ENCODE measurements at regions not wholly inside any gene's neighbourhood (a gene's known extent, or its start where the extent isn't known, plus 50 kb on each side); places are given as distances from the start of the nearest gene placed in this dataset.
"Not testable (repeated sequence)": the region's sequence is repeated elsewhere in the genome, so short reads cannot be mapped to it uniquely, and the experiment has no call there.

DNA sequence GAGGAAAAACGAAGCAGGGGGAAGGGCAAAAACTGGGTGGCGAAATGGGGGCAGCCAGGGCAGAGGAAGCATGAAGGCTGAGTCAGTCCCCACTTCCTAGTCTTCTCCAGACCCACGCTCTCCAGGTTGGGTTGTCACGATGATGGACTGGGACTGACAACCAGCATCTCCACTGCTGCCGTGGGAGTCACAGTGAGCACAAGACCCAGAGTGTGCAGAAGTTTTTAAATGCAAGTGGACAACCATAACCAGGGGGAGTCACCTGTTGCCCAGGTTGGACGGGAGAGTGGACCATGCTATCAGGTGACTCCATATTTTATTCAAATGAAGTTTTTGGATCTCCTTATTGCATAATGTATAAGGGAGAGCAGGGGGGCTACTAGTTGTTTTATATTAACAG lies 511.4 kb upstream of the ZFP42 start:
- no peak for DNase-seq (ENCODE audit: low spot score)

DNA sequence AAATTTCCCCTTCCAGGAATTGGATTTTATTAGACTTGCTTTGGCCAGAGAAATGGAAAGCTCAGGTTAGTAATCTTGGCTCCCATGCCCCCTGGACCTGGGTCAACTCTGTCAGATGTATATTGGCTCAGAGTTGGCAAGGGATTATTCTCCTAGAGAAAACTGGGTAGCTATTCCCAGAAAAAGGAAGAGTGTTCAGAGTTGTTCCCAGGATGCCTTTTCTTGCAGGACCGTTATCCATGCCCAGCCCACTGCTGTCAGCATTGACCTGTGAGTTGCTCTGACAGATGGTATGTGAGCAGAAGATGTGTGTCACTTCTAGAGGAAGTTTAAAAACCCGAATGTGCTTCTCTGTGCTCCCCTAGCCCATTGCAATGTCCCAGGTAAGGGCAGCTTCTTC lies 509.9 kb upstream of the ZFP42 start:
- DNase-seq (ENCODE audit: low spot score) = no peak

DNA sequence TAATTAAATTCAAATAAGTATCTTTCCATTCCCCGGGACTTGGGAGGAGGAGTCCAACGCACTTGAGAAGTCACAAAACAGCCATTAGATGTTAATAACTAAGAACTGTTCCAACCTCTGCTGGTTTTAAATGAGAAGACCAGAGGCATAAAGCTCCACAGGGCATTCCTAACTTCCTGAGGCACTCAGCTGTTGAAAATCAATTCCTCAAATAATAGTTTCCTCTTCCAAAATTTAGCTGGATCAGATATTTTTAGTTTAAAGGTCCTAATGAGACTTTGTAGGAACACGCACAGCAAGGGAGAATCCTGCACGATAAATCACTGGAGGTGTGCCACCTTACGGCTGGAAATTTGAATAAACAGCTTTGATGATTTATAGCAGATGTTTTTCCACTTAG lies 504.3 kb upstream of the ZFP42 start:
- no peak for DNase-seq (ENCODE audit: low spot score)

DNA sequence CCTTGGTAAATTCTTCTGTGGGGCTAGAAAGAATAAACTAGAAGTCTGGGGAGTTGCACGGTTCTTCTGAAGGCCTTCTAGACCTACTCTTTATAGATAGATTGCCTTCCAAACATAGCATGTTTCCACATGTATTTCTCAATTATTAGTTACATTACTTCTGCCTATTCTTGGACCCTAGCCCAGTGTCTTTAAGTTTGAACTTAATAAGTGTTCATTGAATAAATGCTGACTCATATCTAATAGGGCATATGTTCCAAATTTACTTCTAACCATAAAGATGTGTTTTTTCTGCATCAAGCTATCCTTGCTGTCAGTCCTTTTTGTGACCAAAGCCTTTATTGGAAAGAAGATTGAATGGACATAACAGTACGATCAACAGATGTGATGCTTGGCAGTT lies 503.6 kb upstream of the ZFP42 start:
- DNase-seq (ENCODE audit: low spot score) = no peak

DNA sequence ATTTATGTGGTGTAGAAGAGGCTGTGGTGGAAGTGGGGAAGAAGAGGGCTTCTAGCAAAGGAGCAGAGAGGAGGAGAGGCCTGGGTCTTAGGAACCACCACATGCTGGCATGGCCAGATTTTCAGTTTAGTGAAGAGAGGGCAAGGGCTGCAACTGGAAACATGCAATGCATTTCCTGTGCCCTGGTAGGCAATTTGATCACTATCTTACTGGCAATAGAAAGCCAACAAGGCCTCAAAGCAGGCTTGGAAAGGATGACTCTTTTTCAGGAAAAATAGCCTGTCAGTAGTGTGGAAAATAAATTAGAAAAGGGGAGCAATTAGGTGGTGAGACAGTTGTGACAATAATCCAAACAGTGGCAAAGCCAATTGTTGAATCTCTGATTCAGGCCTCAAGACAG lies 501.9 kb upstream of the ZFP42 start:
- no peak for DNase-seq (ENCODE audit: low spot score)

DNA sequence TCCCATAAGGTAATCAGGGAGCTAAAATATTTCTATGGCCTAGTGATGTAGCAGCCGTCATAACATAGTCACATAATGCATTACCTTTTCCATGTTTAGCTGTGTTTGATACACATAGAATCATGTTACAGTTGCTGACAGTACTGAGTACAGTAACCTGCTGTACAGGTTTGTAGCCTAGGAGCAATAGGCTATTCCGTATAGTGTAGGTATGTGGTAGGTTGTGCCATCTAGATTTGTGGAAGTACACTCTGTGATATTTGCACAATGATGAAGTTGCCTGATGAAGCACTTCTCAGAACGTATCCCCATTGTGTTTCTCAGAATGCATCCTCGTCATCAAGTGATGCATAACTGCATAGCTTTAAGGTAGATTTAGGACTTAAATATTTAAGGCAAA lies 495.6 kb upstream of the ZFP42 start:
- DNase-seq (ENCODE audit: low spot score) = no peak

DNA sequence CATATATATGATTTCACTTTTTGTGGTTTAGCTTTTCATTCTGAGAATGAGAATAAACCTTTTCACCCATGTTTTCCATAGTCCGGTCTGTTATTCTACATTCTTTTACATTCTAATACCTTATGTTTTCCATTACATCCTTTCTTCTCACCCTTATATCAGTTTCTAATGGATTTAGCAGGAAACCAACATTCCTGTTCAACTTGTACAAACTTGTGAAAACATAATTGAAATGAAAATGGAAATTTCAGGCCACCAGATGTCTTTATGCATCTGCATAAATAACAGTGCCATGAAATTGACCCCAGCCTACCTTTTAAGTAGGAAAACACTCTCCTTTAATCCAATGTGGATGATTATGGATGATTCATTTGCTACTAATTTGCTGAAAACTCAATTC lies 494.8 kb upstream of the ZFP42 start:
- no peak for DNase-seq (ENCODE audit: low spot score)

DNA sequence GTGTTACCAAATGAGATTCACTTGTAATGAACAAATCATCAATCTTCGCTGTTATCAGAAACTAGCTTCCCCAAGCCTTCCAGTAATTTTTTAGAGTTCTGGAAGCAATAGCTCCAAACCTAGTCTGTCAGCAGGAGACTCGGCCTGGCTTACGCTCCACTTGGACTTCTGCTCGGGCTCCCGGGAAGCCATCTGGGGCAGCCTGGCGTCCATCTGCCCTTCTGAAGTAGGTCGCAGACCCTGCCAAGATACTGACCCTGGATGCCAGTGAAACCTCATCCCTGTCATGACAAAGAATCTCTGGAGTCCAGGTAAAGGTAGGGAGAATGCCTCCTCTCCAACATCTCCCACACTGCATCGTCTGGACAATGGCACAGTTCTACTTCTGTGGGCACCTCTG lies 493.8 kb upstream of the ZFP42 start:
- no peak for DNase-seq (ENCODE audit: low spot score)

DNA sequence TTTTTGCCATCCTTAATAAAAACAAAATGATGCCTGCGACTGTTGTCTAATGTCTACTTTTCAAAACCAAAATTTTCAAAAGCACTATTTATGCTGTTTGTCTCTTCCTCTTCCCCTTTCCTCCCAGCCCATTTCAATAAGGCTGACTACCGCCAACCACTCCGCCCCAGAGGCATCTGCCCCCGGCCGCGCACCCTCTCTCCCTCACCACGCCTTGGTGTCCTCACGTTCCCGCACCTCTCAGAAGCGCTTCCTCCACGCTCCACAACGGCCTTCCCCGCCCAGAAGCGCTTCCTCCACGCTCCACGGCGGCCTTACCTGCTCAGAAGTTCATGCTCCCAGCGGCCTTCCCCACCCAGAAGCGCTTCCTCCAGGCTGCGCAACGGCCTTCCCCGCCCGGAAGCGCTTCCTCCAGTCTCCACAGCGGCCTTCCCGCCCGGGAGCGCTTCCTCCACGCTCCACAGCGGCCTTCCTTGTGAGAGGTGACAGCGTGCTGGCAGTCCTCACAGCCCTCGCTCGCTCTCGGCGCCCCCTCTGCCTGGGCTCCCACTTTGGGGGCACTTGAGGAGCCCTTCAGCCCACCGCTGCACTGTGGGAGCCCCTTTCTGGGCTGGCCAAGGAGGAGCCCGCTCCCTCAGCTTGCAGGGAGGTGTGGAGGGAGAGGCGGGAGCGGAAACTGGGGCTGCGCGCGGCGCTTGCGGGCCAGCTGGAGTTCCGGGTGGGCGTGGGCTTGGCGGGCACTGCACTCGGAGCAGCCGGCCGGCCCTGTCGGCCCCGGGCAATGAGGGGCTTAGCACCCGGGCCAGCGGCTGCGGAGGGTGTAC lies 490.4 kb upstream of the ZFP42 start:
- DNase-seq (ENCODE audit: low spot score) = no peak

DNA sequence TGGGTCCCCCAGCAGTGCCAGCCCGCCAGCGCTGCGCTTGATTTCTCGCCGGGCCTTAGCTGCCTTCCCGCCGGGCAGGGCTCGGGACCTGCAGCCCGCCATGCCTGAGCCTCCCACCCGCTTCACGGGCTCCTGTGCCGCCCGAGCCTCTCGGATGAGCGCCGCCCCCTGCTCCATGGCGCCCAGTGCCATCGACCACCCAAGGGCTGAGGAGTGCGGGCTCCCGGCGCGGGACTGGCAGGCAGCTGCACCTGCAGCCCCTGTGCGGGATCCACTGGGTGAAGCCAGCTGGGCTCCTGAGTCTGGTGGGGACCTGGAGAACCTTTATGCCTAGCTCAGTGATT lies 489.8 kb upstream of the ZFP42 start:
- DNase-seq (ENCODE audit: low spot score) = not testable (repeated sequence)

DNA sequence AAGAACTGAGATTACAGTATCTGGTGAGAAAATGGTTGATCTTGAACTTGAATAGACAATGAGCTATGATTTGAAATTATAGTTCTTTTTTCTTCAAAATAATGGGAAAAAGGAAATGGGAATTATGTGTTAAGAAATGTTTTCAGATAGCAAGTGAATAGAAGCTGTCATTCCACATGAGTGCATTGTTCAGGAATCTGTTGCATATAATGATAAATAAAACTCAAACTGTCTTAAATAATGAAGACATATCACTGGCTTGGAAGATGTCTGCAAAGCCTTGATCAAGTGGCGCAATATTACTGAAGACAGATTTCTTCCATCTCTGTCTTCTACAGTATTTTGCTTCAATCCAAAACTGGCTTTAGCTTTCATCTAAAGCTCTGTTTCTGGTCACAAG lies 479.3 kb upstream of the ZFP42 start:
- DNase-seq (ENCODE audit: low spot score) = no peak

DNA sequence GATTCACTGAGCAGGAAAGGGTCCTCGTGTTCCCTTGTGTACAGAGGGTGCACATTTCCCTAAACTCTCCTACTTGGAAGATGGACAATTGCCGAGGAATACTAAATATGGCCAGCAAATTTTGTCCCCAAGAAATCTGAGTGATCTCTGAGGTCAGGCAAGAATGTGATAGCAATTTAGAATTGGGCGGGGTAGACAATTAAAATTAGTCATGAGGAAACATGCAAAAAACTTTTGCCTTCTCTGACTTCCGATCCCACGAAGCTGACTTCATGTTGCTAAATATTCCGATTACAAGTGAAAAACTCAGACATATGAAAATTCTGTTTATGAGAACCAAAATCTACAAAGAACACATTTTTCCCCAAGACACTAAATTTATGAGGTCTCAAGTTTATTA lies 453.9 kb upstream of the ZFP42 start:
- peak; percentile 74 for DNase-seq (ENCODE audit: low spot score)

DNA sequence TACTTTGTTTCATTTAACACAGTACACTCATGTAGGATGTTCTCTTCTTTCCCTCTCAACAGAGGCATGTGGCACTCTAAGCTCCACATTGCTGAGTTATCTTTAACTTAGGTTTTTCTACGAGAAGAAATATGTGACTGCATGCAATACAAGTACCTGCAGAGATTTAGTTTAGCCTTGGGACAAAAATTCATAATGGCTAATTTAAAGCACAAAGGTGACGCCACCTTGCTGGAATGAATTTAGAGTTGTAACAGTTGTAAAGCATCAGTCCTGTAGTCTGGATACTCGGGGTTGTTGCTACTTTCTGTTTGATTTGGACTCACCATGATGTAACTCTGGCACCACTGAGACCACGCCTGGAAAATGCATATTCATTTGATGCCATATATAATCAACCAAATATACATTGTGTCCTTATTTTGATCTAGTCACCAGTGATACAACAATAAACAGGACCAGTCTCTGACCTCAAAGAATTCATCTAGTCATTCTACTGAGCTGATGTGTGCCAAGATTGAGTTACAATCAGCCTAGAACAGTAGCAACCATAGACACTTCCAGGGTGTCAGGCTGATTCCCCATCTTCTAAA lies 451.0 kb upstream of the ZFP42 start:
- DNase-seq (ENCODE audit: low spot score) = no peak

DNA sequence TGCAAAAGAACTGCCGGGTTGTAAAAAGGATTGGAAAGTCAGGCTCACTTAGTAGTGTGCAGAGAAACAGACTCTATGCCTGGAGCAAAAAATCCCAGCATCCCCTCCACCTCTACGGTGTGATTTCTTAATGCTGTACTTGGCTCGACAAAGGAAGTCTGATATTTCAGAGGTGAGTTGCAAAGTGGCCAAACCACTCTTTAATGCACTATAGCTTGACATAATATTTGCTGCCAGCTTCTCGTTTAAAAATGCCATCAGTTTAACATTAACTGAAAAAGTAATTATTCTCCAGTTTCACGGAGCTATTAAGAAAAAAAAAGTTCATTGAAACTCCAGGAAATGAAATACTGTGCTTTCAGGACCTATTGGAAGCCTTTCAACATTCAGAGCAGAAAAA lies 448.3 kb upstream of the ZFP42 start:
- no peak for DNase-seq (ENCODE audit: low spot score)

DNA sequence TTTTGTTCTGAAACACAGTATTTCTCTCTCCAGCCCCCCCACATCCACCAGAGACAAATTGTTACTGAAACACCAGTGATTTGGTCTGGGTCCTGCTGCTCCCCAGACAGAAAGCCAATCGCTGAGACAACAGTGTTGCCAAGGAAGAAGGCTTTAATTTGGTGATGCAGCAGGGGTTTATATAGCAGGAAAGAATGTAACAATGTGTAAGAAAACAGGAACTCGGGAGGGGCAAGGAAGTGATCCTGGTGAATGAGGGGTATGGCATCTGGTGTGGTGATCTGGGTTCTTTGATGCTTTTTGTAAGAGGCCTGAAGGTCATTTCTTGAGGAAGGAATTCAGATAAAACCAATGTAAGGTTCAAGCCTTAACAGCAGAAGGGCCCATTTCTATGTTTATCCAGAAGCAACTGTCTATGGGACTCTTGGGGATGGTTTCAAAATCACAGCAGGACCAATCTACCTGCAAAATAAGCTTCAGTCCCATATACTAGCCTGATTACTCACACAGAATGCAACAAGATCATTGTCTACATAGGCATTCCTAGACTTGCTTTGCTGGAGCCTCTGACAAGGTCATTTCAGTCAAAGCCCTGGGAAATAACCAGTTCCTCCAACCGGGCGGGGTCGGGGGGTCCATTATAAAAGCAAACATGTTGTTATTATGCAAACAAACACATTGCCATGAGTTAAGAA lies 445.2 kb upstream of the ZFP42 start:
- peak; percentile 11 for DNase-seq (ENCODE audit: low spot score)

DNA sequence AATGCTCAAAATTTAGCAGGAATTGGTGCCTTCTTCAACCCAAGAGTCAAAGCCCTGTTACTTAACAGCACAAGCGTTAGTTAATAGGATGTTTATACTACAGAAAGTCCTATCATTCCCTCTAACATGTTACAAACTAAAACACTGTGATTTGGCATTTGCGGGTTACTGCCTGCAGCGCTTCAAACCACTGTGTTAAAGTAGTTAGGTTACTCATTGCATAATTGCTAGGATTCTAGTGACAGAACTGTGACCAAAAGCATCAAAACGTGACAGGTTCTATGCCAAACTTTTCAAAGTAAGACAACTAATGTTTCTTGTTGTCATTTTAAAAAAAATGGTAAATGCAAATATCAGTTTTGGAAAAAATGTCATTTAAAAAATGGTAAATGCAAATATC lies 442.8 kb upstream of the ZFP42 start:
- DNase-seq (ENCODE audit: low spot score) = no peak

DNA sequence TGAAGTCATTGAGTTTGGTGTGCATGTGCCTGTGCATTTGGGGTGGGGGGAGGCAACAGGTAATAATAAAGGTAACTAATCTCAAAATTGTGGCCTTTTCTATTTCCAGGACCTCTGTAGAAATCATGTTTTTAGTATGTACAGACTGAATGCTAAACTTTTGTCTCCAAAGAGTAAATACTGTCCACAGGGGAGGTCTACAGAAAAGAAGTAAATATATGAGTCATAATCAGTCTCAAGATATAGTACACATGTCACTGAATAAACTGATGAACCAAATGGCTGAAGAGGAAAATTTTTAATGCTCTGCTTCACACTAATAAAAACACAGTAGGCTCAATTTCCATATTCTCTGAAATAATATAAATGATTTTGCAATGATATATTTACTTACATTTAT lies 440.4 kb upstream of the ZFP42 start:
- DNase-seq (ENCODE audit: low spot score) = no peak

DNA sequence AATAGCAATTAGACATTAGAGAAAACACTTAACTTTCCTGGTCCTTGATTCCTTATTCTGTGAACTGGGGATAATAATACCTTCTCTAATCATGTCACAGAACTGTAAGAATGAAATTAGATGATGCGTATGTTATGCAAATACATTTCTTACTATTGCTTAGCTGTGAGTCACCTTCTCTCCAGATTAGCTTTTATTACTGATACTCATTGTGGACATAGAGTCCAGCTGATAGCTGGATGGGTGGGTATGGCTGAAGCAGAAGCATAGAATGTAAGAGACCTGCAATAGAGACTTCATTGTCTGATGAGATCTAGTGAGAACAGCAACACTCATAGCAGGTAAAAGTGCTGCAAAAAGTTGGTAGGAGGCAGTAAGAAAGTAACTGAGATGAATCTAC lies 437.2 kb upstream of the ZFP42 start:
- DNase-seq (ENCODE audit: low spot score) = no peak

DNA sequence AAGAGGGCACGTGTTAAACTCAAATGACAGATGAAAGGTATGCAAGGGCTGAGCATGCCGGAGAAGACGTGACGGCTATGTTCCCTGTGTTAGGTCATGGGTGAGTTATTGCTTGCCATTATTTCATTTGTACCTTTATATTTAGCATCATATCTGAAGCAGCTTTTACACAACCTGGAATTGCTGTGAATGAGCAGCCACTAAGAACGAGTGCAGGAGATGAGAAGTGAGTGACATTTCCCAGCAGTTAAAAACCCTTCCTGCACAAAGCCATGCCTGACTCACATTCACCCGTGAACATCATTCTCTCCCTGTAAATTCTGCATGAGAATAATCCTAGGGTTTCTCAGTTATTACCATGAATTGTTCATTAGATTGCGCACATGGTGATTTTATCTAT lies 433.2 kb upstream of the ZFP42 start:
- DNase-seq (ENCODE audit: low spot score) = no peak

DNA sequence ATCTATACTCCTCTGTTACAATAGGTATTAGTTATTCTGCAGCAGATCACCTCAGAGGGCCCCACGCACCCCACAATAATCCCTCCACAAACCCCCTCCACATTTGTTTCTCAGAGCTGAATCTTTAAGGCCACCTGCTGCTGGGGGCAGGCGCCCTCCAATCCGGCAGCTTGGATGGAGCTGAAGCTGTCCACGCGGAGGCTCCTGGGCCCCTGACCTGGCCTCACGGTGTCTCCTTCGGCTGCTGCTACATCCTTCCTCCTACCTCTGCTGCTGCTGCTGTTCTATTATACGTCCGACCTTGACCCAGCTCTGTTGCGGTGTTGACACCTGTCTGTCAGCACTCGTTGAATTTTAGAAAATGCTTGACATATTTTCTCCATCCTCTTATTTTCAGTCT lies 430.2 kb upstream of the ZFP42 start:
- DNase-seq (ENCODE audit: low spot score) = no peak

DNA sequence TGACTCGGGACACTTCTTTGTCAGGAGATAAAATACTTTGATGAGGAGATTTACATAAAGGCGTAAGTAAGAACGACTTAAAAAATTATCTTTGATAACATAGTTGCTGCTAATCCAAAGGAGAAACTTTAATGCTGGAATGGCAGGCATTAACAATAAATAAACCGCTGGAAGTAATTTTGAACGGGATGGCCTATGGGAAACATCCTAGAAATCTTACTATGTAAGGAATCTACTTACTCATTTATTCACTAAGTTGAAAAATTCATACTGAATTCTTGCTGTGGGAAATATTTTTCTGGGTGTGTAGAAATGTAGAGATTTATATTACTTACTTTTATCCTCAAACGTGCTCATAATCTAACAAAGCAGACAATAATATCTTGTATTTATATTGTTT lies 425.7 kb upstream of the ZFP42 start:
- DNase-seq (ENCODE audit: low spot score) = no peak

DNA sequence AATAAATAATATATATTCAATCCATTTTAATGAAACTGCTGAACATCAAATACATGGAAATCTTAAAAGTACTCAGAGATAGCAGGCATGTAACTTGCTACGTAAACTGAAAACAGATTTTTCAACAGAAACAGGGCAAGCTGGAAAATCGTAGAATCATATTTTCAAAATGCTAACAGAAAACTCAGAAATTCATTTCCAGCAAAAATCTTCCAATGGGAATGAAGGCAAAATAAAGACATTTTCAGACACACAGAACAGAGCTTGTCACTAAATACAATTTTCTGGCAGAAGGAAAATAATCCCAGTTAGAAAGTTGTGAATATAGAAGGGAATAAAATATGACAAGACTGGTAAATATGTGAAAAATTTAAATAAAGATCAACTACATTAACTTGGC lies 419.9 kb upstream of the ZFP42 start:
- no peak for DNase-seq (ENCODE audit: low spot score)

DNA sequence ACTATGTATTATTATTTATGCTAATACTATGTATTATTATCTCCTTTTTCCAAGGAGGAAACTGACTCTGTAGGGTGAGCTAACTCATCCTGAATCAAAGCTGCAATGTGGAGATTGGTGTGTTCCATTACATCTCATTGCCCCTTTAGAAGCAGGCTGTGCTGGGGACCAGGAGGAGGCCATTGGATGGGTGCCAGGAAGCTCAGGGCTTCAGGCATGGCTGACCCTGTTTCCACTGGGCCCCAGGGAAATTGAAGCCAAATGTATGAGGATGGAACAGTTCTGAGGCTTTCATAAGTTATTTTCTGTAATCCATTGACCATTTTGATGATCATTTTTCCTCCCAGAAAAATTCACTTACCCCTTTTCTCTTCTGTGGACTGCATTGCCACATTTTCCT lies 418.8 kb upstream of the ZFP42 start:
- no peak for DNase-seq (ENCODE audit: low spot score)

Data from AG08395 (cell line).